ENCODE measurements at regions not wholly inside any gene's neighbourhood (a gene's known extent, or its start where the extent isn't known, plus 50 kb on each side); places are given as distances from the start of the nearest gene placed in this dataset.

- Histone ChIP-seq H3K4me1 (no peaks in the 10 kb centered on the region), H3K9me3 (no peaks in the 10 kb centered on the region), H3K4me3 (no peak overlapping the region), H3K36me3 (no peaks in the 10 kb centered on the region), H3K27ac (no peak overlapping the region), H3K27me3 (no peaks in the 10 kb centered on the region)
- FAIRE-seq: no peak
- 8 to 12% methylated on average over 7 of the region's 7 CpGs for WGBS, 2 donors
- no peak for DNase-seq
- no peak for ATAC-seq
- intact Hi-C loops (cut with DNase I): no loop called here
- no peak for TF ChIP-seq CTCF (IDR thresholded peaks at IDR 0.05)
These were observed 587.7 kb upstream of the PITX2 start for GRCh38 chr4:111210595-111210994.

GRCh38 chr4:111213531-111213930, 590.7 kb upstream of the PITX2 start:
- Histone ChIP-seq H3K9me3 (no peaks in the 10 kb centered on the region), H3K27ac (no peak overlapping the region), H3K4me3 (no peak overlapping the region), H3K4me1 (no peaks in the 10 kb centered on the region), H3K27me3 (peaks cover 0 to 4% (median 0%) of the 10 kb centered on the region in 4 donors), H3K36me3 (no peaks in the 10 kb centered on the region)
- intact Hi-C loops (cut with DNase I): no loop called here
- ATAC-seq (no peak), DNase-seq (no peak), FAIRE-seq (no peak)
- no peak for TF ChIP-seq CTCF (IDR thresholded peaks at IDR 0.05)
- WGBS, 2 donors: 39 to 40% methylated on average over 4 of the region's 4 CpGs

GRCh38 chr4:111214371-111214770, 591.5 kb upstream of the PITX2 start:
- intact Hi-C loops (cut with DNase I): no loop called here
- DNase-seq (no peak), FAIRE-seq (no peak), ATAC-seq (no peak)
- Histone ChIP-seq H3K27ac (no peak overlapping the region), H3K4me1 (no peaks in the 10 kb centered on the region), H3K4me3 (no peak overlapping the region), H3K27me3 (peaks cover 0 to 4% (median 0%) of the 10 kb centered on the region in 4 donors), H3K36me3 (no peaks in the 10 kb centered on the region), H3K9me3 (no peaks in the 10 kb centered on the region)
- WGBS, 2 donors: 69 to 75% methylated on average over 1 of the region's 1 CpG
- no peak for TF ChIP-seq CTCF (IDR thresholded peaks at IDR 0.05)

GRCh38 chr4:111215755-111216154, 592.9 kb upstream of the PITX2 start:
- no peak for TF ChIP-seq CTCF (IDR thresholded peaks at IDR 0.05)
- Histone ChIP-seq H3K9me3 (no peaks in the 10 kb centered on the region), H3K4me1 (no peaks in the 10 kb centered on the region), H3K27me3 (peaks cover 0 to 4% (median 0%) of the 10 kb centered on the region in 4 donors), H3K36me3 (no peaks in the 10 kb centered on the region), H3K27ac (no peak overlapping the region), H3K4me3 (no peak overlapping the region)
- no peak for DNase-seq
- intact Hi-C loops (cut with DNase I): no loop called here
- ATAC-seq: no peak
- FAIRE-seq: no peak

GRCh38 chr4:111216791-111217190, 593.9 kb upstream of the PITX2 start:
- Histone ChIP-seq H3K27me3 (peaks cover 0 to 4% (median 0%) of the 10 kb centered on the region in 4 donors), H3K27ac (no peak overlapping the region), H3K9me3 (no peaks in the 10 kb centered on the region), H3K4me1 (no peaks in the 10 kb centered on the region), H3K4me3 (no peak overlapping the region), H3K36me3 (no peaks in the 10 kb centered on the region)
- FAIRE-seq (no peak), DNase-seq (no peak), ATAC-seq (no peak)
- no peak for TF ChIP-seq CTCF (IDR thresholded peaks at IDR 0.05)
- intact Hi-C loops (cut with DNase I): no loop called here
